Esophagus squamous epithelium (tissue), 4 donors: ENCODE measurements at regions not wholly inside any gene's neighbourhood (a gene's known extent, or its start where the extent isn't known, plus 50 kb on each side); places are given as distances from the start of the nearest gene placed in this dataset.

ENCODE experiments used
- CTCF ChIP-seq, 6 experiments: fragments of 450-650 bp in 4 of 6; fragments of 200-600 bp in 2 of 6; sonication (generic) in 2 of 6; IDR thresholded peaks; one replicate each; pipeline ENCODE4 v1.5.1; 2016 to 2019; ENCODE audit warnings: antibody characterized with exemption in 6 of 6, mild to moderate bottlenecking in 4 of 6, moderate library complexity in 4 of 6
- POLR2A ChIP-seq, 4 donors: fragments of 450-650 bp; IDR thresholded peaks; one replicate each; pipeline ENCODE4 v1.6.1; 2017; ENCODE audit warnings: antibody characterized with exemption in 4 of 4, mild to moderate bottlenecking in 4 of 4, moderate library complexity in 3 of 4

GRCh38 chr11:27209562-27210005 is 153.4 kb downstream of the CCDC34 start:
- TF ChIP-seq CTCF (IDR thresholded peaks at IDR 0.05) (no peak), POLR2A (IDR thresholded peaks at IDR 0.05) (no peak)
